ENCODE measurements at regions not wholly inside any gene's neighbourhood (a gene's known extent, or its start where the extent isn't known, plus 50 kb on each side); places are given as distances from the start of the nearest gene placed in this dataset.
"Not testable (repeated sequence)": the region's sequence is repeated elsewhere in the genome, so short reads cannot be mapped to it uniquely, and the experiment has no call there.

- H3K4me2 ChIP-seq (ENCODE audit: low read depth, low read length, poor library complexity, severe bottlenecking), result no peak overlapping the region
- H3K4me3 ChIP-seq (ENCODE audit: insufficient read depth, low read length, poor library complexity, severe bottlenecking), result no peak overlapping the region
- no peaks in the 10 kb centered on the region for H3K27me3 ChIP-seq (ENCODE audit: low read length)
- no peaks in the 10 kb centered on the region for H3F3A ChIP-seq (ENCODE audit: insufficient read depth)
- no peaks in the 10 kb centered on the region for H3K36me3 ChIP-seq (ENCODE audit: low read length)
- no peaks in the 10 kb centered on the region for H4K20me1 ChIP-seq (ENCODE audit: low read depth, low read length)
- TF ChIP-seq CTCF (IDR thresholded peaks at IDR 0.05; ENCODE audit: insufficient read depth, low read length, poor library complexity, severe bottlenecking) (no peak), EZH2phosphoT487 (conservative IDR thresholded peaks at IDR 0.05; ENCODE audit: low read length) (no peak)
- no peak overlapping the region for H3K27ac ChIP-seq (ENCODE audit: low read depth, low read length)
- H3K79me2 ChIP-seq (ENCODE audit: insufficient read depth, low read length), result no peaks in the 10 kb centered on the region
- 0 out of 2 replicates have a peak, but pooled peaks cover 2% of the 10 kb centered on the region for H3K9me2 ChIP-seq (replicated peaks; ENCODE audit: insufficient read depth, low read length)
- no peak overlapping the region for H2AFZ ChIP-seq (ENCODE audit: low read depth, low read length, severe bottlenecking)
- H3K9me3 ChIP-seq (ENCODE audit: insufficient read depth, low read length), result no peaks in the 10 kb centered on the region
- H3K9ac ChIP-seq (ENCODE audit: low read length), result no peak overlapping the region
Observed at GRCh38 chr18:55964171-55964570, 376.2 kb upstream of the TCF4 start.

GRCh38 chr18:55953326-55953725, 365.3 kb upstream of the TCF4 start:
- Histone ChIP-seq H2AFZ (ENCODE audit: low read depth, low read length, severe bottlenecking) (no peak overlapping the region), H3K4me2 (ENCODE audit: low read depth, low read length, poor library complexity, severe bottlenecking) (no peak overlapping the region), H3K36me3 (ENCODE audit: low read length) (no peaks in the 10 kb centered on the region), H3F3A (ENCODE audit: insufficient read depth) (no peaks in the 10 kb centered on the region), H3K27me3 (ENCODE audit: low read length) (no peaks in the 10 kb centered on the region), H3K9me2 (replicated peaks; ENCODE audit: insufficient read depth, low read length) (no peaks in the 10 kb centered on the region), H3K9ac (ENCODE audit: low read length) (no peak overlapping the region), H3K9me3 (ENCODE audit: insufficient read depth, low read length) (no peaks in the 10 kb centered on the region), H3K27ac (ENCODE audit: low read depth, low read length) (no peak overlapping the region), H4K20me1 (ENCODE audit: low read depth, low read length) (no peaks in the 10 kb centered on the region), H3K4me3 (ENCODE audit: insufficient read depth, low read length, poor library complexity, severe bottlenecking) (no peak overlapping the region), H3K79me2 (ENCODE audit: insufficient read depth, low read length) (no peaks in the 10 kb centered on the region)
- TF ChIP-seq EZH2phosphoT487 (conservative IDR thresholded peaks at IDR 0.05; ENCODE audit: low read length), result no peak
- TF ChIP-seq CTCF (IDR thresholded peaks at IDR 0.05; ENCODE audit: insufficient read depth, low read length, poor library complexity, severe bottlenecking), result no peak

GRCh38 chr18:55951738-55952137, 363.7 kb upstream of the TCF4 start:
- not testable (repeated sequence) for H3K4me3 ChIP-seq (ENCODE audit: insufficient read depth, low read length, poor library complexity, severe bottlenecking); H3K4me2 ChIP-seq (ENCODE audit: low read depth, low read length, poor library complexity, severe bottlenecking); H3K9me2 ChIP-seq (replicated peaks; ENCODE audit: insufficient read depth, low read length); H3K9me3 ChIP-seq (ENCODE audit: insufficient read depth, low read length); H3K27ac ChIP-seq (ENCODE audit: low read depth, low read length); H3K79me2 ChIP-seq (ENCODE audit: insufficient read depth, low read length); H3K27me3 ChIP-seq (ENCODE audit: low read length); H3K36me3 ChIP-seq (ENCODE audit: low read length); H2AFZ ChIP-seq (ENCODE audit: low read depth, low read length, severe bottlenecking); H4K20me1 ChIP-seq (ENCODE audit: low read depth, low read length); H3F3A ChIP-seq (ENCODE audit: insufficient read depth); H3K9ac ChIP-seq (ENCODE audit: low read length)

GRCh38 chr18:55950379-55951166, 362.6 kb upstream of the TCF4 start:
- TF ChIP-seq CTCF (IDR thresholded peaks at IDR 0.05; ENCODE audit: insufficient read depth, low read length, poor library complexity, severe bottlenecking), result no peak
- no peak for TF ChIP-seq EZH2phosphoT487 (conservative IDR thresholded peaks at IDR 0.05; ENCODE audit: low read length)
- H3K9me3 ChIP-seq (ENCODE audit: insufficient read depth, low read length), result 0 out of 2 replicates have a peak, but pooled peaks cover 3% of the 10 kb centered on the region
- no peaks in the 10 kb centered on the region for H3K9me2 ChIP-seq (replicated peaks; ENCODE audit: insufficient read depth, low read length)
- H3K9ac ChIP-seq (ENCODE audit: low read length), result no peak overlapping the region
- H3K36me3 ChIP-seq (ENCODE audit: low read length), result no peaks in the 10 kb centered on the region
- no peak overlapping the region for H2AFZ ChIP-seq (ENCODE audit: low read depth, low read length, severe bottlenecking)
- no peak overlapping the region for H3K4me3 ChIP-seq (ENCODE audit: insufficient read depth, low read length, poor library complexity, severe bottlenecking)
- H3K79me2 ChIP-seq (ENCODE audit: insufficient read depth, low read length), result no peaks in the 10 kb centered on the region
- H3K27me3 ChIP-seq (ENCODE audit: low read length), result no peaks in the 10 kb centered on the region
- H3F3A ChIP-seq (ENCODE audit: insufficient read depth), result no peaks in the 10 kb centered on the region
- no peaks in the 10 kb centered on the region; the same call in 1 of the 2 replicates for H4K20me1 ChIP-seq (ENCODE audit: low read depth, low read length)
- no peak overlapping the region for H3K27ac ChIP-seq (ENCODE audit: low read depth, low read length)
- H3K4me2 ChIP-seq (ENCODE audit: low read depth, low read length, poor library complexity, severe bottlenecking), result no peak overlapping the region

All from SU-DHL-6 (cell line).